Prostate gland (tissue), 2 donors: ENCODE measurements at regions not wholly inside any gene's neighbourhood (a gene's known extent, or its start where the extent isn't known, plus 50 kb on each side); places are given as distances from the start of the nearest gene placed in this dataset.

Experiments
- POLR2A ChIP-seq: fragments of 450-650 bp; IDR thresholded peaks from one replicate; pipeline ENCODE4 v1.6.1; 2016; ENCODE audit warnings: antibody characterized with exemption, mild to moderate bottlenecking
- TF ChIP-seq, protein P1 (sequence below), 4 experiments: fragments of 200-600 bp in 2 of 4; fragments of 450-650 bp in 2 of 4; sonication (generic) in 2 of 4; IDR thresholded peaks; 1 replicate in 3 of 4; 2 replicates in 1 of 4; pipeline ENCODE4 v1.5.1; 2016 to 2019; ENCODE audit warnings: antibody characterized with exemption in 4 of 4, mild to moderate bottlenecking in 2 of 4, moderate library complexity in 2 of 4

DNA sequence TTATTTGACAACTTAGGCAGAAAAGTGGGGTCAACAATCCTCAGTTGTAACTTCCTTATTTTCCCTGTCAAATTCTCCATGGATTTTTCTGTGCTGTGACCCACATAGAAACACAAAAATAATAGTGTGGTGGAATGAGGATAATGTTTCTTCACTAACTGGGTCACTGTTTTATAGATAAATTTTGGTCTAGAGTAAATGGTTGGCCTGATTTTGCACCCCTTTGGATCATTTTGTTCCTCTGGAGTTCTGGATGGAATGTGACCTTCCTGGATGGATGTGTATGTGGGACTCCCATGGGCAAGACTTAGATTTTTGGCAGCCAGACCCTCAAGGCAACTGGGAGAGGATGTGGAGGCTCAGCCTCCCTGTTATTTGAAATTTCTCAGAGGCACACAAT, 52.7 kb upstream of the RNU6-8 start:
- TF ChIP-seq, protein P1, sequence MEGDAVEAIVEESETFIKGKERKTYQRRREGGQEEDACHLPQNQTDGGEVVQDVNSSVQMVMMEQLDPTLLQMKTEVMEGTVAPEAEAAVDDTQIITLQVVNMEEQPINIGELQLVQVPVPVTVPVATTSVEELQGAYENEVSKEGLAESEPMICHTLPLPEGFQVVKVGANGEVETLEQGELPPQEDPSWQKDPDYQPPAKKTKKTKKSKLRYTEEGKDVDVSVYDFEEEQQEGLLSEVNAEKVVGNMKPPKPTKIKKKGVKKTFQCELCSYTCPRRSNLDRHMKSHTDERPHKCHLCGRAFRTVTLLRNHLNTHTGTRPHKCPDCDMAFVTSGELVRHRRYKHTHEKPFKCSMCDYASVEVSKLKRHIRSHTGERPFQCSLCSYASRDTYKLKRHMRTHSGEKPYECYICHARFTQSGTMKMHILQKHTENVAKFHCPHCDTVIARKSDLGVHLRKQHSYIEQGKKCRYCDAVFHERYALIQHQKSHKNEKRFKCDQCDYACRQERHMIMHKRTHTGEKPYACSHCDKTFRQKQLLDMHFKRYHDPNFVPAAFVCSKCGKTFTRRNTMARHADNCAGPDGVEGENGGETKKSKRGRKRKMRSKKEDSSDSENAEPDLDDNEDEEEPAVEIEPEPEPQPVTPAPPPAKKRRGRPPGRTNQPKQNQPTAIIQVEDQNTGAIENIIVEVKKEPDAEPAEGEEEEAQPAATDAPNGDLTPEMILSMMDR (IDR thresholded peaks at IDR 0.05) = no peak
- TF ChIP-seq POLR2A = no peak
